CD4-positive, alpha-beta T cell treated with Interleukin-1 beta for 1 hour (primary cell): ENCODE measurements at regions not wholly inside any gene's neighbourhood (a gene's known extent, or its start where the extent isn't known, plus 50 kb on each side); places are given as distances from the start of the nearest gene placed in this dataset.

ENCODE experiments used
- DNase-seq, 2 donors: peaks; one replicate each; pipeline ENCODE4 v3.0.0-alpha.2; 2020 to 2022

DNA sequence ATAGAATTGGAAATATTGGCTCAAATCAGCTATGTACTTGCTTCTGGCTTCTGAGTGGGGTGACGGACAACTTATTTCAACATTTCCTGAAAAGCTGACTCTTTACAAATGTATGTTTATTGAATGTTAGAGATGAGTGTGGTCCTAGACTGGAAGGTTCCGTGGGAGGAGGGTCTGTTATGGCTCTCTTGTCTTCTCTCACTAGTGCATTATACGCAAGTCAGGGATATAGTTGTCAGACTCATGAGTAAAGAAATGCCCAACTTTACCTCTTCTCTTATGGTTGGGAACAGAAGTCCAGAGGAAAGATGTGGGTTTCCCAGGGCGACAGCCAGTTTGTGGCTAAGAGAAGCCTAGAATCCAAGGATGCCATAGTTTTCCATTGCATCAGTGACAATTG, 839.3 kb upstream of the WWC1 start:
- DNase-seq = no peak

GRCh38 chr5:167453246-167454030, 838.0 kb upstream of the WWC1 start:
- no peak for DNase-seq

DNA sequence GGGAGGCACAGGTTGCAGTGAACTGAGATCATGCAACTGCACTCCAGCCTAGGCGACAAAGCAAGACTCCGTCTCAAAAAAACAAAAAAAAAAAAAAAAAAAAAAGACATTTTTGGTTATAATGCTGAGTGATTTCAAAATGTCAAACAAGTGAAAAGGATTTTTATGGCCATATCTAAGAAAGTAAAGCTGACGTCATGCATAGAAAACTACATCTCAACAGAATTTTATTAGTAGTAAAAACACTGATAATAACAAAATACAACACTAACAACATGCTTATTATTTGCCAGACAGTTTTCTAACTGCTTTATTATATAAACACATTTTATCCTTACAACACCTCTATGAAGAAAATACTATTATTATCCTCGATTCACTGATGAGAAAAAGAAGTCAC, 833.0 kb upstream of the WWC1 start:
- DNase-seq = no peak

DNA sequence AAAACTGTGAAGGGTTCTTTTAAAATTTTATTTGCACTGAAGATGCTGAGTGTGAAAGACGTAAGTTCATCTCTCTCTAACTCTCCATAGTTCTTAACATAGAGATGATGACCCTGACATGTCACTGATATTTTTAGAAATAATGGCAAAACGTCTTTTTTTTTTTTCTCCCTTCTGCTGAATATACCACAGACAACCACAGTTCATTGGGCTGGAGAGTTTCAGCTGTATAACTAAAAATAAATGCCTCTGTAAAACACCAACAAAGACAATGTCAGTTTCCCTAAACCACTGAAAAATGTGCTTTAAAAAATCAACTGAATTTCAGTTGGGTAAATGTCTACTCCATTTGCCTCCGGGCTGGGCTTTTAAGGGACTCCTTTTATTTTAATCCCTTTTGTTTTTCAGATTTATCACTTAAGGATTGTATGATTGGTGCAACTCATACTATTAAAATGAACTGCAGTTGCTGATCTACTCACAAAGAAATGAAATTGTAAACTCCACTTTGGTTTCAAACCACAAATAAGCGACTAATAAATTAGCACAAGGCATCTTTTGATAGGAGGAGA, 830.9 kb upstream of the WWC1 start:
- DNase-seq = no peak

DNA sequence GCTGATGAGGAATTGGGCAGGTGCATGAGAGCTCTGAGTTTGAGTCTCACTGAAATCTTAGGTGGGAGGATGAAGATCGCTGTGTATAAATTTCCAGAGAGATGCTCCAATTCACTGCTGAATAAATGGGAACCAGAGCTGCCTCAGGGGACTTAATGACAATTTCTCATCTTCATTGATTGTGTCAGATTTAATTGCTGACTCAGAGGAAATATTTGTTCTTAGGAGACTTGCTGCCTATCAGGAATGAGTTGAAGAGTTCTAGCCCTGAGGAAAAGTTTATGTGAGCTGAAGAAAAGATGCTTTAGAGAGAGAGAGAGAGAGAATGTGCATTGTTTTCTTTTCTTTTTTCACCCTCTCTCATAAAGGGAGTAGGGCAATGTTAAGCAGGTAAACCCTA, 827.5 kb upstream of the WWC1 start:
- no peak for DNase-seq

DNA sequence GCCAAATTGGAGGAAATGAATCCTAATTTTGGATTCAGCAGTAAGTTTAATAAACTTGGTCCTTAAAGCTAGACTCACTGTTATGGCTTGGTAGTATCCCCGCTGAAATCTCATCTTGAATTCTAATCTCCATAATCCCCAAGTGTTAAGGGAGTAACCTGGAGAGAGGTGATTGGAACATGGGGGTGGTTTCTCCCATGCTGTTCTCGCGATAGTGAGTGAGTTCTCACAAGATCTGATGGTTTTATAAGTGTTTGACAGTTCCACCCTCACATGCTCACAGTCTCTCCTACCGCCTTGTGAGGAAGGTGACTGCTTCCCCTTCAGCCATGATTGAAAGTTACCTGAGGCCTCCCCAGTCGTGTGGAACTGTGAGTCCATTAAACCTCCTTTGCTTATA, 824.5 kb upstream of the WWC1 start:
- DNase-seq = no peak

DNA sequence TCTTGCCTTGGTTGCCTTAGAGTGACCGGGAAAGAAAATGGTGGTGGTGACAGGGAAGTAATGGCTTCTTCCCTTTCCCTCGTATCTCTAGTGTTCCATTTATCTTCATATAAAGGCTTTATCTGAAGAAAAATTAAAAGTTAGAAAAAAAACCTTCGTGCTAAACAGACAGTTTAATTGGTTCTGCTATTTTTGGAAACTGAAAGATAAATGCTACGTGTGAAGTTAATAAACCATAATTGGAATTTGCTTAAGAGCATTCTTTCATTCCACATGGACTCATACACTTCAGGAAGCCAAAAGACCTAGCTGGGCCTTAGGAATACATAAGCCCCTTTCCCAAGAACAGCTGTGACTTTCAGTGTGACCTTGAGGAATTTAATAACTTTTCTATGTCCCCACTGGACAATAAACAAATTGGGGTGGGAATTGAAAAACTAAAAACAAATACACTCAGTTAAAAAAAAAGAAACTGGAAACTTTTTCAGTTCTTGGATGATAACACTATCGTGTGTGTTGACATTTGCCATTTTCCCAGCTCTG, 818.8 kb upstream of the WWC1 start:
- DNase-seq = no peak

DNA sequence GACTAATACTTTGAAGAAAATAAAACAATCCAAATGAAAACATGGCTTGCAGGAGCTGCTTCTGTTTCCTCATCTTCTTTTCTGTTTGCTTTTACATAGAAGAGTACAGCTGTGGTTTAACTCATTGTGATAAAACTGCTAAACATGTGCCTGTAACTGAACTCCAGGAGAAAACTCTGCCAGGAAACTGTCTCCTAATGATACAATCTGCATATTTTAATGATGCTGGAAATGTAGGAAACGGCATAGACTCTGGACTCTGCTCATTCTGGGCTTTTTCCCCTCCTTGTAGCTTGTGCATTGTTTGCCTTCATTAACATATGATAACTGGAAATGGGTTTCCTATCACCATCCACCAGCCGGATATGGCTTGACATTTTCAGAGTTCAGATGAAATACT, 813.3 kb upstream of the WWC1 start:
- no peak for DNase-seq

- no peak for DNase-seq
Observed at GRCh38 chr5:167479779-167480178, 811.7 kb upstream of the WWC1 start.

GRCh38 chr5:167481345-167481744, 810.1 kb upstream of the WWC1 start:
- DNase-seq = no peak

DNA sequence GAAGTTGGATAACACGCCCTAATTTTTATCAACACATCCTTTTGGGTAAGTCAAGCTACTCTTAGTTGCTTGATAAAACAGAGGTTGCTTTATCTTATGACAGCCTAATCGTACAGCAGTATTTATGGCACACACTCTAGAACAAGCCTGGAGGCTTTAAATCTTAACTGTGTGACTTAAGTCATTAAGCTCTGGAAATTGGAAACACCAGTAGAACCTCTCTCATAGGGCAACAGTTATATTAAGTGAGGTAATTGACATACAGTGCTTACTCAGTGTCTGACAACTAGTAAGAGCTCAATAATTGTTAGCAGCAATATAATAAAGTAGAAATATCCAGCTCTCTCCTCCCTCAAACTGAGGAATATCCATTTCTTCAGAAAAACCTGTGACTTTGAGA, 808.9 kb upstream of the WWC1 start:
- no peak for DNase-seq

DNA sequence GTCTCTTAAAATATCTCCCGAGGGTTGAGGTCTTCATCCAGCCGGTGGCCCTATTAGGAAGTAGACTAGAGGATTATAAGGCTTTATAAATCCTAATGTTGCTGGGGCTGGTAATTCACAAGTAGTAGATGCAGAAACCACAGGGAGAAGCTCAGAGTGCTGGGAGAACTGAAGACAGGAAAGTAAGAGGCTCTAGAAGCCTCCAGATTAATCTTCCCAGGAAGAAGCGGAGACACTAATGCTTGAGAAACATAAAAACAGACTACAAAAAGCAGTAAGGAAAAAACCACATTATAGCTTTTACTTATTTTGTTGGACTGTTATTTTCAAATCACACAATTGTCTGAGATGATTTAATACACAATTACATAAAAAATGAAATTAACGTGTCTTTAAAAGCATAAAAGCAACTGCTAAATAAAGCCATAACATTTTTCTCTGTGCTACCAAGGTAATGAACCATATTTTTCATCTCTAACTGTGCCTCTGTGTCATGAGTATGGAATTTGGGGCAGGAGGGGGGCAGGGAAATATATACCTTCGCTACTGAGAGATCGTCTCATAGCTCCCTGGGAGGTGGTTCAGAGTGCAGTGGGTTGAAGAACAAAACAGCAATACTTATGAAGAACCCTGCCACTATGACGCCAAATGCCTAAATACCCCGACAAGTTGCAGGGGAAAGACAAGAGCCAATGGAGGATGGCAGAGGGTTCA, 806.2 kb upstream of the WWC1 start:
- DNase-seq = no peak

DNA sequence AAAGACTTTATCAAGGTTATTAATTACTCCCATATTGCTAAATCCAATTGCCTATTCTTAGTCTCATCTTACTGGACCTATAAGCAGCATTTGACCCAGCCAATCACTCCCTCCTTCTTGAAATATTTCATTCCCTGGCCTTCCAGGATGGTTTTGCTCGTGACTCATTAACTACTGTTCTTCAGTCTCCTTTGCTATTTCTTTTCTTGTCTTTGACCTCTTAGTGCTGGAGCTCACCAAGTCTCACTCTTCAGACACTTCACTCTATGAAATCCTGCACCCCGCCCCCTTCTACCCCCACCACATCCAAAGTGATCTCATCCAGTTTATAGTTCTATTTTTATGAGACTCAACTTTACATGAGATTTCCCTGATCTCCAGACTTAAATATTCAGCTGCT, 803.1 kb upstream of the WWC1 start:
- no peak for DNase-seq

GRCh38 chr5:167489202-167489601, 802.2 kb upstream of the WWC1 start:
- no peak for DNase-seq

GRCh38 chr5:167503926-167504720, 787.3 kb upstream of the WWC1 start:
- no peak for DNase-seq

- no peak for DNase-seq
Observed at GRCh38 chr5:167507463-167508233, 783.8 kb upstream of the WWC1 start.

DNA sequence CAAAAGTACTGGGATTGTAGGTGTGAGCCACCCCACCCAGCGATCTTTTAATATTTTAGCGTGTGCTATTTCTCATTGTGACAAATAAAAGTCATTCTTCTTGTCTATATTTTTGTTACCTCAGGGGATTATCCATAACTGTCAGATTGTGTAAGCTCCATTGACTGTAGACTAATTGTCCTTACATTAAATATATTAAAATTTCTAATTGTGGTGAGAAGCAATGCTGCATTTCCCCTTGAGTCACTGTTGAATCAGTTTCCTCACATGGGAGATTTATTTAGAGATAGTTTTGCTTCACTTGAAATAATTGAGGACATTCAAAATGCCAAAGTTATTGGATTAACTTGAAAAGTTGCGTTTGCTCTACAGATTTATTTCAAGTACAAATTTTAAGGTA, 782.4 kb upstream of the WWC1 start:
- no peak for DNase-seq

DNA sequence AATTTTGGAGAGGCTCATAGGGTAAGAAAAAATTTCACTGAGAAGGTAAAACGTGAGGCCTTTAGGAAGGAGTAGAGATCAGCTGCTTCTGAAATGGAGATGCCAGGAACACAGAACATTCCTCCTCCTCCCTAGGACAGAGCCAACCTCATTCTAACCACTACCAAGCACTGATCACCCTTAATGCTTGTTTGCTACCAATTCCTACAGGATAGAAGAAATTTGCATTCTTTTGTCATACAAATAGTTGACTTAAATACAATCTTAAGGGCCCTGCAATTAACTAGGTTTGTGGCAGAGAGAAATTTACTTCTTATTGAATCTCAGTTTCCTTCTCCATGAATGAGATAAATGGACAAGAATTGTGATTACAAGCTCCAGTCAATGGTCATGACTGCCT, 780.2 kb upstream of the WWC1 start:
- no peak for DNase-seq

DNA sequence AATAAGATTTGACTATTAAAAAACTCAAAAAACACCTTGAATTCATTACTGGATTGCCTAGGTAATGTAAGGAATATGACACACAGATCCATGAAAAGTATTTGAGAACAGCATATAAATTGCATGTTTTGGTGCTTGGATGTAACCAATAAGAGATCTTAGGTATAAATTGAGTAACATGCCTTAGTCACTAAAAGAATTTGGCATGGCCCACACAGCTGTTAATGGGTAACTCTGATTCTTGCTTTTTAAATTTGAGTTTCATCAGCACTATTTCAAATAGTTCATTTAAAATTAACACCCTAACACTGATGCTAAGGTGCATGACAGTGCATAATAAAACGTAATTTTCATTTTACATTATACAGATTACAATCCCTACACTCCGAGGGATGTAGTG, 779.3 kb upstream of the WWC1 start:
- DNase-seq = no peak

DNA sequence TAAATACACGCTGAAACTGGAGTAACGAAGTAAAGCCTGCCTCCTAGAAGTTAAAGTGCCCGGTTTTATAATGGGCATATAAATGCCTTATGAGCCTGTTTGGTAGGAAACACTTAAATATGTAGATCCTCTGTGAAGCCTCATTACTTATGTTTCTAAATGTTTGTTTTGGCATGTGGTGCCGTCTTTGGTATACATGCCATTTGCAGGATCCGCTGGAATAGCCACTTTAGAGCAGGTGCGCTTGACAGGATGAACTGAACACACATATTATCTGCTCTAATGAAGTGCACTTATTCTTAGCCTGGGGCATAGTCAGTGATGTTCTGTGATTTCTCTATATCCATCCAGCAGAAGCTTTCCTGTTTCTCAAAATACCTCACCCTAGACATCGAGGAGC, 778.1 kb upstream of the WWC1 start:
- DNase-seq = no peak

DNA sequence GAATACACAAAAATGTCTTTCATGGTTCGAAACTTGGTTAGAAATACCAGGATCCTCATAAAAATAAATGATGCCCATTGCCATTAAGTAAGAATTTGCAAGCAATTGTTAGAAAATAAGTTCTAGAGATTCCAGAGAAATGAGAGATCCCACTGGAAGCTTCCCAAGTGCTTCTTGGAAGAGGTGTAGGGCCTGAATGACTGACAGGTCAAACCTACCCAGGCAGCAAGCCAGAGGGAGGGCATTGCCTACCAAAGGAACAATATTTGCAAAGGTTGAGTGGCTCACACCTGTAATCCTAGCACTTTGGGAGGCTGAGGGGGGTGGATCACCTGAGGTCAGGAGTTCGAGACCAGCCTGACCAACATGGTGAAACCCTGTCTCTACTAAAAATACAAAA, 777.0 kb upstream of the WWC1 start:
- DNase-seq = no peak

DNA sequence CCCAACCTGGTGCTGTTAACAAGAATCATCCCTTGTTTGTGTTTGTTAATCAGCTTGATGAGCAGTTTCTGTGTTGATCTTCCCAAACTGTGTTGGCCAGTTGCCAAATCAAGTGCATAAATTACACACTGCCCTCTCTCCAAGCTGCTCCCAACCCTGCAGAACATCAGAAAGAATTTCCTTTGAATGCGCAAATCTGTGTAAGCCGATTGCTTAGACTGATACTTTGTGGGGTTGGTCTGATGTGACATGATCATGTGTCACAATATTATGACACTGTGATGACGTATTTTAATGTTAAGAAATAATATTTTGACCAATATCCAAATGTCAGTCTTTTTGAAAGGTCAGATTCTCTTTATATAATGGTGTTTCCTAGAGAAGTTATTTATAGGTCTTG, 766.4 kb upstream of the WWC1 start:
- DNase-seq = no peak
